ENCODE measurements at regions not wholly inside any gene's neighbourhood (a gene's known extent, or its start where the extent isn't known, plus 50 kb on each side); places are given as distances from the start of the nearest gene placed in this dataset.

DNA sequence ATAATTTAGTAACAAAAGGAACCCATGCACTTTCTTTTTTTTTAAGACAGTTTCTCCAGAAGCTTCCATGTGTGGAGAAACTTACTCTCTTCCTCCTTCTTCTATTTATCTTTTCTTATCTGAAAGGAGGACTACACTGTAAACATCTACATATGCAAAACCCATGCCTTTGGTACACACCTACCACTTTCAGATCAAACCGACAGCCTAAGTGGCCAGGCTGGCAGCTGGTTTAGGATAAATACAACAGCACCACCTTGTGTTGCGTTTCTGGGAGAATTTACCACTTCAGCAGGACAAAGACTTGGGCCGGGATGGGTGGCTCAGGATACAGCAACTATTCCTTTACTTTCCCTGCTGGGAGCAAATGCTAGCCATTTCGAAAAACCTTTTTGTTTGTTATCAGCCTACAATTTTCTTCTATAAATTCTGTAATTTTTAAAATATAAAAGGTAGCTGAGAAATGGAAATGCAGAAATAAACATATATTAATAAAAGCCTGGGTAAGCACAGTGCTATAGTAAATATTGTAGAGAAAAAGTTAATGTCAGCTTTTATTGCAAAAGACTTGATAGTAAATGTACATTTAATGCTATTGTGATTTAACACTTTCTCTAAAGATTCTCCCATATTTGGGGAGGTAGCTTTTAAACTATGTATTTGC lies 94.0 kb upstream of the RFC3 start:
- DNase-seq = peak; percentile 33

DNA sequence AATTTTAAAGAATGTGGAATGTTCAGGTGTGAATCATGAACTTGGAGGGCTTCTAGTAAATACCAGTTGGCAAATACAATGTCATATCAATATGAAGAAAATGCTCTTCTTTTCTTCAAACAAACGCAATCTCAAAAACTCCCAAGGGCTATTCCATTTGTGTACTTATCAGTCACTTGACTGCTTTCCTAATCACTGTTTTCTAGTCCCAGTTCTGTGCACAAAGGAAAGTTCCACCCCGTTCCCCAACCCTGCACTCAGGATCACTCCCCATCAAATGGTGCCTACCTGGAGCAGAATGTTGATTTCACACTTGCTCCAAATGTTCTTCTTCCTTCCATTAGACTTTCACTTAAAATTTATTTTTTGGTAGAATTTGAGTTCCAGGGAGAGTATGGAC lies 92.6 kb upstream of the RFC3 start:
- no peak for DNase-seq

DNA sequence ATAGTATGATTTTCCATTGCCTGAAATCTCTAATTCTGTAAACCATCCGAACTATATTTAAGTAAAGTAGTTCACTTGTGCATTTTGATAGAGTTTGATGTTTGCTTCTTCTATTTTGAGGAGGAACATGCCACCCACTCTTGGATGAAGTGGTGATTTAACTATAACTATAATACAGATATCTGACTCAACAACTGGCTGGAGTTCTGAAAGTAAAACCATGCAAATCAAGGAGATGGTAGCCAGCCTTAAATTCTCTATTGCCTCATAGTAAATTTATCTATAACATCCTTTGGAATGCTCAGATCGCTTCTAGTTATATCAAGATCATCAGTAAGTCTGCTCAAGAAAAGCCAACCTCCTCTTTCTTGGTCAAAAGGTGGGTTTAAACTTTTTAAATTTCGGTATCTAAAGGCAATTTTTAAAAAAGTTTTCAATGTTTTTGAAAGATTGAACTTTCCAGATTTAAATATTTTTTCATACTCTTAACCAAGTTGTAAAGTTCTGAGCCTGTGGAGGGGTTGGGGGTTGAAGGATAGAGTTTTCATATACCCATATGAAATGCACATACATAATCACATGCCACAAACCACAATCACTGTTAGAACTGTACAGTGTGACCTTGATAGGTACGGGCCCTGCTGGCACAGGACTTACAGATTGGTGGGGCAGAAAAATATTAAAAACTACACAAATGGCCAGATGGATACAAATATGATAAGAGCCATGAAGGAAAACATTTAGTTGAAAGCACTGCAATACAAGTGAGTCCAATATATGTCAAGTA lies 90.5 kb upstream of the RFC3 start:
- DNase-seq = no peak

DNA sequence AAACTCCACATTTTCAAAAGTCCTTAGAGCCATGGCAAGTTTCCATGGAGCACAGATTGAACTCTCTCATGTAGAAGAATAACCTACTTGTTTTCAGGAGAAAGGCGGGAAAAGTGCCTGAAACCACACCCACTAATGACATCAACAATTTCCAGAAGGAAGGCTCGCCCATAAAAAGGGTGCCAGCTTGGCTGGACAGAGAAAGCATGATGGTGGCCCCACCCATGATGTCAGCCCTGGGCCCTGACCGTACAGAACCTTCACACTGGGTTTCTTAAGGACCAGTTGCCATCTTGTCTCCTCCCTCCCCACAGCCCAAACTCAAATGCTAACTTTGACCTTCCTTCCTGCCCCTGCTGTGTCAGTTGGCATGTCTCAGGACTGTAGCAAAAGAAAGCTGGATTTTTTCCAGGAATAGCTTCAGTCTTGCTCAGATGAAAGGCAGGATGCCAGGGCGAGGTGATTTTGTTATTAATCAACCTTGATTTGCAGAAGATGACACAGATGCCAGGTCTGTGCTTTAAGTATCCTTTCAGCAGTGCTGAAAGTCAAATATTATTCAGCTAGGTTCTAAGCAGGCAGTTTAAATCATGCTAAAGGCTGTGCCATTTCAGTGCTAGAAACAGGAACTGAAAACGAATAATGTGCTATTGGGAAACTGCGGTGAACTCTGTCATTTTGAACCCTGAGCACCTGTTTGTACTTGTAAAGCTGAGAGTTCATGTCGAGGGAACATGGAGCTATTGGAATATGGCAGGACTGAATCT lies 89.5 kb upstream of the RFC3 start:
- DNase-seq = no peak

DNA sequence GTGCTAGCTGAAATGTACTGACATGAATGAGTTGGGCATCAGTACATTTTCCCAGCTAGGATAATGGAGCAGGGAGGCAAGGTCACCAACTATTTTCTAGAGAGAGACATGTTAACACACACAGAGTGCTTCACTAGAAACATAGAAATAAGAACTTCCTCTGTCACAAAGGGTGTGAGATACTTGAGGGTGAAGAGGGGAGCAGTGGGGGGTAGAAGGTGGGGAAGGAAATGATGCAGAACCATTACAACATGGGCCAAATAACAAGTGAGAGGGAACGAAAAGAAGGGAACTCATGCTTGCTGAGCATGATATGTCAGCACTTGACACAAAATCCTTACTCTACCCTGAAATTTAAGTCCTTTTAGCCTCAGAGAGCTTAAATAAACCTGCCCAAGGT lies 87.8 kb upstream of the RFC3 start:
- no peak for DNase-seq

DNA sequence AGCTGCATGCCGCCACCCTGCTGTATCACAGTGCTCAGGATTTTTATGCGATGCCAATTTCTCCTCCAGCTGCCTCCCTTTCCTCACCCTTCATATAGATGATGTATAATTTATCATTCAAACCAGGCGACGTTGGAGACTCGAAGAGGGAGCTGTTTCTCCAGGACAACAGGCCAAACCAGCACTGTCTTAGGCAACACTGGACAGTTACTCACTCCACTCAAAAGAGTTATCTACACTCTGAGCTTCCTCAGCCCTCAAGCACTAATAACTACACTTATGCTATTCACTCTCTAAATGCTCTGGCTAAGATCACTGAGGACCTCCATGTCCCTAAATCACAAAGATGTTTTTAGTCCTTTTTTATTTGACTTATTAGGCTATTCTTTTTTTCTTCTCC lies 87.3 kb upstream of the RFC3 start:
- no peak for DNase-seq

DNA sequence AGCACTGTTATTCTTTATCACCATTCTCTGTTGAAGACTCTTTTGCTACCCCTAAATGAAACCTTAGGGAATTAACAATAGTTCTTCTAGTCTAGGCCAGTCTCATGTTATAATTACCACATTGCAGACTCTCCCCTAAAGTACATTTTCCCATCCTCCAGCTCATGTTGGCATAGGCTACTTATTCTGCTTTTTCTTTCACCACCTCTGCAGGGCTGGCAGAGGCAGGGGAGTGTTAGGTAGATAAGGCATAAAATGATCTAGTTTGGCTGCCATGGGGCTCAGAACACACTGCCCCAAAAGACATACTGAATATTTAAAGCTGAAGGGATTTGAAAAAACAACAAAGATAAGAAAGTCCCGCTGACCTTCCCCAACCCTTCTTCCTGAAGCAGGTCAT lies 82.7 kb upstream of the RFC3 start:
- DNase-seq = no peak

DNA sequence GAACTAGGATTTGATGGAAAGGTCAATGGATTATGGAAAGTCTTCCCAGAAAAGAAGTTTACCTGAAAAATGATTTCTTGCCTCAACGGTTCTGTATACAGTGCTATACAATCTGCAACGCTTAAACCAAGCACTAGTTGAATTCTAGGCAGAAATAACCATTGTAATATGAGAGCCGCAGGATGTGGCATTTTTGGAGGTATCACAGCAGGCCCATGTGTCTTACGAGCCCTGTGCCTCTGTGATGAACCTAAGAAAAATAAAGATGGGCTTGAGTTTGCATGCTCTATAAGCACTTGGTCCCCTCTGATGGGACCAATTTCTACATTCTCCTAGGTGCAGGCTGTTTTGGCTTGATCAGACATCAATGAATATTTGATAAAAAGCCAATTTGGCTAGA lies 78.7 kb upstream of the RFC3 start:
- DNase-seq = no peak

DNA sequence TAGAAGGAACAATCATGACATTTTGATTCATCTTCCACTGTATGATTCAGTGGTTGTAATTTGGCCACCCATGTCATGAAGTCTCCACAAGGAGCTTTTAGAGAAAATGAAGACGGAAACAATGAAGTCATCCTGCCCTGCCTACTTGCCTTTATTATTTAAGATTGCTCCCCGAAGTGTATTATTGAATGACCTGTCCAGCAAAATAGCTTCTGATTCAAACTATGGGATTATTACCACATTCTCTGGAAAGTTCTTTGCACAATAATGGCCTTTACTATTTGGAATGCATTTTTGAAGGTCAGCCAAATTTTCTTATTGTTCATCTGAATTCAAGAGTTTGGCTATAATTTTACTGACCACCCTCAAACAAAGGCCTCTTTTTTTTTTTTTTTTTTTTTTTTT lies 77.8 kb upstream of the RFC3 start:
- DNase-seq = no peak

DNA sequence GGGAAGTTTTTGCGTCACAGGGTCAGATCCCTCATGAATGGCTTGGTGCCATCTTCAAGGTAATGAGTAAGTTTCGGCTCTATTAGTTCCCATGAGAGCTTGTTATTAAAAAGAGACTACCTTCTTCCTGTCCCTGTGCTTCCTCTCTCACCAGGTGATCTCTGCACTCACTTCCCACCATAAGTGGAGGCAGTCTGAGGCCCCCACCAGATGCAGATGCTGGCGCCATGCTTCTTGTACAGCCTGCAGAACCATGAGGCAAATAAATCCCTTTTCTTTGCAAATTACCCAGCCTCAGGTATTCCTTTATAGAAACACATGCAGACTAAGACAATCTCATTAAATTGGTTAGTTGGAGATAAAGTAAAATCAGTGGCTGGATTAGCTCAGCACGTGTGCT lies 75.6 kb upstream of the RFC3 start:
- DNase-seq = no peak

DNA sequence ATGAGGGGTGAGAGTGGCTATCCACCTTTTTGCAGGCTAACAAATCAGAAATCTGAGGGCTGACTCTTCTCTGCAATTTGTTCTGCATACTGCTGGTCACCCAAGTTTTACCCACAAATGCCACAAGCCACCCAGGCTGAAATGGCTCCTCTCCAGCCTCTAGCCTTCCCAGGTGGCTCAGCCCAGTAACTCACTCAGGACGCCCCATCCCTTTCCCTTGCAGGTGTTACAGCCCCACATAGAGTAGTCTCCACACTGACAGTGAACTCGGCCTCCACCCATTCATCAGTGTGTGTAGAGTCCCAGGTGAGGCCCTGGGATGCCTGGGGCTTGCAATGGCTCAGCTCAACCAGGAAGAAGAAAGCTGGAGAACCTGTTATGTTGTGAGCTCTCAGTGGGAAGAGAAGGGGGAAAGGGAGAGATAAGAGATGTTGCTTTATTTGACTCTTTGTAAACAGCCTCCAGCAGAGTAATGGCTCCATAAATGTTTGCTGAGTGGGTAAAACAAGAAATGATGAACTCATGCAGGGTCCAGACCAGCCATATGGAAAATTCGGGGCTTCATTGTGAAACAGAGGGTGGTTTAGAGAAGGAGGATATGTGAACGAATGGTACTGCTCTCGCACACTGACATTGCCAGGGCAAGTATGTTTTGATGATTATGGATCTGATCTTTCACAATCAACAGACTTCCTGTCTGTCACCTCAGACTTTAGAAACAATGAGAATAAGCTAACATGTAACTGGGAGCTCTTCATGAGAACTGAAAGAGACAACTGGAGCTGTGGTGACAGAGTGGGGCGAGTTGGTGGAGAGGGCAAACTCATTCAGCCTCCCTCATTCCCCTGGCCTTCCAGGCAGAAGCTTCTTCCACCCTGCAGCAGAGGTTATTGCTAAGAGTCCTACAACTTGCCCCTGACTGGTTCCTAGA lies 74.2 kb upstream of the RFC3 start:
- DNase-seq = no peak

DNA sequence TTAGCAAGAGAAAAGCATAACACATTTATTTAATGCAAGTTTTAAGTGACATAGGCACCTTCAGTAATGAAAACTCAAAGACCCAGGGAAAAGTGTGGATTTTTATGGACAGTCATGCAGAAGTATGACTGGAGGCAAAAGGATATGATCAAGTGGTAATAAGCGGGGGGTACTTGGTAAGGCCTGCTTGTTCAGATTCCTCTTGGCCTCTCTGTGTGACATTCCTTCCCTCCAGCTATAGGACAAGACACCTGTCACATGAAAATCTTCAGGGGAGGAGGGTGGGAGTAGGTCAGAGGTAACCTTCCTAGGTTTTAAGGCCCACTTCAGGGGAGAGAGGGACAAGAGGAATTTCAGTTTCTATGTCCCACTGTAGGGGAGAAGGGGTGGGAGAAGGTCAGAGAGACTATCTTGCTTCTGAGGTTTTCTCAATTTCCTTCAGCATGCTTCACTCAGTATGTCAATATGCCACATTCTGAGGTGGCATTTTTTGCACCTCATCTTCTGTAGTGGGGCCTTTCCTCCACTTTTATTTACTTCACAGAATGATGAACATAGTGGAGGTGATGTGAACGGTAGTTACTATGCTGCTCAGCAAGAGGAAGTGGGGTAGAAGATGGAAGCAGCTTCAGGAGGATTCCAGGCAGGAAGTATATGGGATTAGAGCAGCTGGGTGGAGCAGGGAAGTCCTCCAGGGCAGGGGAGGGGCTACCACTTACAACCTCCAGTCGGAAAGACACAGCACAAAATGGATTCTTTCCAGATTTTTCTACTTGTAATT lies 73.2 kb upstream of the RFC3 start:
- no peak for DNase-seq

DNA sequence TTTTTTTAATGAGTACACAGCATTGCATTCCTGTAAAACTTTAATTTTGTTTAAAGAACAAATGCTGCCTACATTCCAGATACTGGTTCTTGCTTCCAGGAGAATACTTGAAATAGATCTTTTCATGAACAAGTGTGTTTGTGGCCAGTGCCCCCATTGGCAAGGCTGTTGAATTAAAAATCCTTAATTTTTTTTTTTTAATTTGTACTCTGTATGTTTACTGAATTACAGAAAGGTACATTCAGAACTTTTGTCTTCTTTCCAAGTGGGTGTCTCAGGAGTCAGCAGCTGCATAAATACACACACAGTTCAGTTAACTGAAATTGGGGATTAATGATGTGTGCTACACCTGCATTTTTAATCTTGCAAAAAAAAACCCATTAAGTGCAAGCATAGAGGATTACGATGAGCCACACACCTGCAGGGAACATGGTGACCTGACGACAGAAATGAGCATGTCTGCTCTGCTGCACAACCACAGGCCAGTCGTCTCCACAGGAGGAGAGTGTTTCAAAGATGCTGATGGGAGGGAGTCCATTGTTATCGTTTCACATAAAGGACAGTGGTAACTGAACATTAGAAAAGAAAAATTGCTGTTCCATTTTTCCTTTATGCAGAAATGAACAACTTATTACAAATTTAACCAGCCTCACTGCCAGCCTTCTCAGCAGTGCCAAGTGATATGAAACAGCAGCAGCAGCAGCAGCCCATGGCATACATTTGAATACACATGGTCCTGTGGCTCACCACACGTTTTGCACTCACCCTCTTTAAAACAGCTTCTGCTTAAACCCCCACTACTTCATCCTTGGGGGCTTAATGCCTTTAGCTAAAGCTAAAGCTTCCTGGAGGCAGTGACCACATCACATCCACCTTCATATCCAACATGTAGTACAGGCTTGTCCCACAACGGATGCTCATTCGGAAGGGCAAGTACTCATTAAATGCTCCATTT lies 72.3 kb upstream of the RFC3 start:
- no peak for DNase-seq

DNA sequence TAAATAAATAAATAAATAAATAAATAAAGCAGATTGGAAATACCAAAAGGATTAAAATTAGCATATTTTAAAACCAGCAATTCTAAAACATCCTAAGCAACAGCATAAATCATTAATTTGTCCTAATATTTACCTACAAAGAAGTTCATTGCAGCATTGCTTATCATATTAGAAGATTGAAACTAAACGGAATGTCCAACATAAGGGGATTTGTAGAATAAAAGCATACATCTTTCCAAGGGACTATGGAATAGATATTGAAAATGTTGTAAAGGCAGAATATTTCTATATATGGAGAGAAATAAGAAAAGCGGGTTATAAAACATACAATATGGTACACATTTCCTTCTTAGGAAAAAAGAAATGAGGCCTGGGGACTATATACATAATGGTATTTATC lies 71.1 kb upstream of the RFC3 start:
- DNase-seq = no peak

DNA sequence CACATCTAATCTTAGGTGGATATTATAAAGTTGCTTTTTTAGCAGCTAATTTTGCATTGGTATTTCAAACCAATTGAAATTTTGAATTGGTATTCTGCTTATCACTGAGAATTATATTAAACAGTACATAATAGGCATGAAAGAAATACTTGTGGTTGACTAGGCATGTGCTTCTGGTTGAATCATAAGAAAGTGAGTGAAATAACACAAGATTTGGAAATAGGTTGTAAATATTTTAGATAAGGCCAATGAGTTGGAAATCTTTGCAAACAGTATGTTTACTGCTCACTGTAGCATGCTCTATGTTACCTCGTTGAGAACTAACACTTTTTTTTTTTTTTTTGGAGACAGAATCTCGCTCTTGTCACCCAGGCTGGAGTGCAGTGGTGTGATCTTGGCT lies 66.8 kb upstream of the RFC3 start:
- DNase-seq = no peak

DNA sequence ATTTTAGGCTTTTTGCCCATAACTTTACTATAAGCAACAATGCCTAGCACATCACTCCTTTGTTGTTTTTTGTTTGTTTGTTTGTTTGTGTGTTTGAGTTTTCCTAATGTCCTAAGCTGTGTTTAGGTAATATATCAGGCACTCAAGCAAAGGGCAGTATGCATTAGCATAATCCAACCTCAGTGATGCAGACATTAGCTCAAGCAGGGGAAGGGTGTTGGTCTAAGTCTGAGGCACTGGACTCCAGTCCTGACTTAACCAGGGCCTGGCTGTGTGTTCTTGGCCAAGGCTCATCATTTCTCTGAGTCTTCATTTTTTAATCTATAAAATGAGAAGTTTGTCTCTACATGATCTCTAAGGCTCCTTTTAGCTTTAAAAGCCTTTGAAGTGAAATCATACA lies 65.9 kb upstream of the RFC3 start:
- no peak for DNase-seq

DNA sequence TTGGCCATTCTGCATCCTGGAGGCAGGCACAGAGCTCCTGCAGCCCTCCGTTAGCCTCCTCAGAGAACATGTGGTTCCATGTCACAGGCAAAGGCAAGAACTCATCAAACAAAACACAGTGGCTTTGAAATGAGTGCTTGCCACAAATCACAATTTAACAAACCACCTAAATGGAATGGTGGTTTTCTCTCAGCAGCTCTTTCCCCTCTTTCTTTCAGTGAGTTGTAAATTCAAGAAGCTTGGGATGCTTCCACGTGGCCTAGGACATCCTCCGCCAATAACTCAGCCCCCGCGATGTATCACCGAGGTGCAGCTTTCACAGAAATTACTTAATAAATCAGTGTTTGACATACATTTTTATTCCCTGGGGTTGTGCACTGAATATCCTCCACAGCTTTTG lies 65.4 kb upstream of the RFC3 start:
- DNase-seq = no peak

DNA sequence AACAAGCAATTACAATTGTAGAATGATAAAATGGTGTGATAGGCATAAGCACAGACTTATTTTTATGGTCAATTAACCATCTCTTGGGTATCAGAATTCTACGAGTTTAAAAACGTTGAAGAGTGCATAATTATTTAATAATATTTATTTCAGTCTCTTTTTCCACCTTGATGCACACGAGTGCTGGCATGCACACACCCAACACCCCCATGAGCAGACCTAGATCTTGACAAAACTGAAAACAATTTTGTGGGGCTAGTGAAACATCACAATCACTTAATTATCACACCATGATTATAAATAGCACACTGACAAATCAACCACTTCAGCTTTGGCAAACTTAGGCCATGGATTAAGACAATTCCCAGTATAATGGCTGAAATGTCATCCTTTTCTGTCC lies 61.0 kb upstream of the RFC3 start:
- DNase-seq = no peak

DNA sequence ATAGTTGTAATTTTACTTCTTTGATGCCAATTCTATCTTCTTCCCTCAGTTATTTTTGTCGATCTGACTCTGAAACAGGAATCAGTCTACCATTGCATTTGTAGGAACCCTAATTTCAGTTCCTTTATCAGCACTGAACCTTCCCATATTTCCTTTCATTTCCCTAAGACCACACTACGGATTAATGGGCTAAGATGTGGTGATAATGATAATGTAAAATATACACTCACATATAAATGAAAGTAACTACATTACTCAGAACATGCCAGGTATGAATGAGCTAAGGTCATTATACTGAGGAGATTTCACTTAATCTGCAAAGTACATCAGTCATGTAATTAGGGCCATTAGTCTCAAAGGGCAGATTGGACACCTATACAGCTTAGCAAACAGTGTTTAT lies 60.2 kb upstream of the RFC3 start:
- no peak for DNase-seq

DNA sequence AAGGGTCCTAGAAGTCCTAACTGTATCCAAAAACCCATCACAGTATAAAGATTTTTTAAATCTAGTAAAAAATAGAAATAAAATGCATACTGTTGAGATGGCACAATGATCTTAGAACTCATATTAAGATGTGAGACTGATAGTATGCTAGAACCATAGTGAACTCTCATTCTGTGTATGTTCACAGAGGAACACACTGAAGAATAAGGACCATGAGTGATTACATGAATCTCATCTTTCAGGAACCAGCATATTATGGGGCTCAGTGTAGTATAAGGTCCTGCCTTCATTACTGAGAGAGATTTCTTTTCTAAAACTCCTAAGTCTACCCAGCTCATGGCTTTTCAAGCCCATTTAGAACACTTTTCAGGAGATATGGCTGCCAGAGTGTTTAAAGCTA lies 59.8 kb upstream of the RFC3 start:
- no peak for DNase-seq

DNA sequence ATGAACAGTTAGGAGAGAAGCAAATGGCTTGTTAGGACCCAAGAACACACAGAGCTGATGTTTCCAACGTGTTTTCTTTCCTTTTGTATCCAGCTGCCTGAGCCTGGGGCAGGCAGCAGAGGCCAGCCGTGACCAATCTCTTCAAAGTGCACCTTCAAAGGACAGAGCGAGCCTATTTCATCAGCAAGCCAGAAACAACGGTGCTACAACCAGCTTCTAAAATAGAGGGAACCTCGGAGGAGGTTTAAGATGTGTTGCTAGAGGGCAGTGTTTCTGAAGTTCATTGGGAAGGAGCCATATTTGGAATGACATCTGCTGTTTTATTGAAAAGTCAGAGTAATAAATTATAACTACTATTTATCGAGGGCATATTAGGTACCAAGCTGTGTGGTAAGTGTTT lies 56.2 kb upstream of the RFC3 start:
- DNase-seq = no peak

Measured in activated T-cell treated with anti-CD3 and anti-CD28 coated beads, Interleukin-2, amount 50 U/mL, for 1 hour (primary cell).